Neuronal stem cell (in vitro differentiated cells): ENCODE measurements at regions not wholly inside any gene's neighbourhood (a gene's known extent, or its start where the extent isn't known, plus 50 kb on each side); places are given as distances from the start of the nearest gene placed in this dataset.

Experiments used
- DNase-seq: peaks from one replicate; pipeline ENCODE4 v3.0.0-alpha.2; 2013; ENCODE audit warnings: low spot score
- H2AFZ ChIP-seq: one replicate; pipeline ENCODE4 v1.6.1; 2013; ENCODE audit warnings: mild to moderate bottlenecking, low read length, inconsistent platforms
- H2AK5ac ChIP-seq: 2 replicates; pipeline ENCODE4 v1.6.1; 2013; ENCODE audit warnings: low read depth, mild to moderate bottlenecking, inconsistent platforms, low read length, moderate library complexity, mixed read lengths
- H2BK120ac ChIP-seq: 2 replicates; pipeline ENCODE4 v1.6.1; 2013; ENCODE audit warnings: low read depth, mild to moderate bottlenecking, inconsistent platforms, low read length, moderate library complexity, mixed read lengths
- H2BK12ac ChIP-seq: one replicate; pipeline ENCODE4 v1.6.1; 2013; ENCODE audit warnings: low read length, inconsistent platforms
- H2BK15ac ChIP-seq: 2 replicates; pipeline ENCODE4 v1.6.1; 2013; ENCODE audit warnings: mild to moderate bottlenecking, low read length, inconsistent platforms, mixed read lengths
- H2BK5ac ChIP-seq: one replicate; pipeline ENCODE4 v1.6.1; 2013; ENCODE audit warnings: inconsistent platforms, mild to moderate bottlenecking, low read length, moderate library complexity
- H3K14ac ChIP-seq: one replicate; pipeline ENCODE4 v1.6.1; 2013; ENCODE audit warnings: low read length, inconsistent platforms
- H3K18ac ChIP-seq: 2 replicates; pipeline ENCODE4 v1.6.1; 2013; ENCODE audit warnings: low read length, inconsistent platforms
- H3K23ac ChIP-seq: 2 replicates; pipeline ENCODE4 v1.6.1; 2013; ENCODE audit warnings: low read depth, mild to moderate bottlenecking, mixed read lengths, low read length, inconsistent platforms; ENCODE audit not compliant: poor library complexity
- H3K27ac ChIP-seq: replicated peaks from 3 replicates; pipeline ENCODE4 v1.5.1; 2013; ENCODE audit warnings: low read length, inconsistent platforms
- H3K27me3 ChIP-seq, 3 experiments: 2 replicates each; pipeline ENCODE4 v1.6.1; 2013; ENCODE audit warnings: low read length in 3 of 3, mild to moderate bottlenecking in 2 of 3, inconsistent platforms in 1 of 3, low read depth in 1 of 3, mixed read lengths in 1 of 3, moderate library complexity in 1 of 3; ENCODE audit not compliant: control insufficient read depth in 3 of 3, insufficient read depth in 3 of 3
- H3K36me3 ChIP-seq, 2 donors: replicated peaks in 1 of 2; 2 replicates each; pipeline ENCODE4 v1.6.1; 2013; ENCODE audit warnings: low read length in 2 of 2; ENCODE audit not compliant: control insufficient read depth in 2 of 2, insufficient read depth in 2 of 2
- H3K4ac ChIP-seq: 2 replicates; pipeline ENCODE4 v1.6.1; 2013; ENCODE audit warnings: inconsistent platforms, mild to moderate bottlenecking, low read length, moderate library complexity
- H3K4me1 ChIP-seq, 2 donors: 1 replicate in 1 of 2; 2 replicates in 1 of 2; pipeline ENCODE4 v1.6.1; 2013; ENCODE audit warnings: low read length in 2 of 2, low read depth in 1 of 2; ENCODE audit not compliant: control insufficient read depth in 2 of 2, insufficient read depth in 1 of 2
- H3K4me2 ChIP-seq: one replicate; pipeline ENCODE4 v1.6.1; 2013; ENCODE audit warnings: mild to moderate bottlenecking, low read length, inconsistent platforms; ENCODE audit not compliant: insufficient read depth, poor library complexity, severe bottlenecking
- H3K4me3 ChIP-seq, 2 donors: 2 replicates each; pipeline ENCODE4 v1.5.1; 2013; ENCODE audit warnings: low read length in 2 of 2, mild to moderate bottlenecking in 2 of 2, inconsistent platforms in 1 of 2, moderate library complexity in 1 of 2
- H3K79me1 ChIP-seq: one replicate; pipeline ENCODE4 v1.6.1; 2013; ENCODE audit warnings: low read depth, mild to moderate bottlenecking, inconsistent platforms, low read length, moderate library complexity
- H3K9ac ChIP-seq: one replicate; pipeline ENCODE4 v1.6.1; 2013; ENCODE audit warnings: mild to moderate bottlenecking, low read depth, low read length, inconsistent platforms; ENCODE audit not compliant: poor library complexity
- H3K9me3 ChIP-seq, 2 donors: replicated peaks in 1 of 2; 2 replicates each; pipeline versions ENCODE3 to v1.6.1; 2013; ENCODE audit warnings: low read length in 2 of 2, mild to moderate bottlenecking in 2 of 2, inconsistent platforms in 1 of 2, low read depth in 1 of 2, mixed read lengths in 1 of 2, moderate library complexity in 1 of 2; ENCODE audit not compliant: control insufficient read depth in 2 of 2, insufficient read depth in 1 of 2
- H4K8ac ChIP-seq: one replicate; pipeline ENCODE4 v1.6.1; 2013; ENCODE audit warnings: low read depth, mild to moderate bottlenecking, inconsistent platforms, low read length, moderate library complexity
- H4K91ac ChIP-seq: one replicate; pipeline ENCODE4 v1.6.1; 2013; ENCODE audit warnings: low read length, low read depth, mild to moderate bottlenecking, inconsistent platforms; ENCODE audit not compliant: poor library complexity
- WGBS, 2 donors: extraction: QIAGEN DNeasy Blood & Tissue Kit; methylation state at CpG; one replicate each; pipeline ENCODE4 v1.1.7; 2013; ENCODE audit warnings: missing lambda C conversion rate in 2 of 2, mixed read lengths in 1 of 2; ENCODE audit not compliant: insufficient read length in 2 of 2, insufficient replicate concordance in 1 of 2; ENCODE audit errors: extremely low coverage in 2 of 2; 5-methylcytosine and 5-hydroxymethylcytosine counted together

DNA sequence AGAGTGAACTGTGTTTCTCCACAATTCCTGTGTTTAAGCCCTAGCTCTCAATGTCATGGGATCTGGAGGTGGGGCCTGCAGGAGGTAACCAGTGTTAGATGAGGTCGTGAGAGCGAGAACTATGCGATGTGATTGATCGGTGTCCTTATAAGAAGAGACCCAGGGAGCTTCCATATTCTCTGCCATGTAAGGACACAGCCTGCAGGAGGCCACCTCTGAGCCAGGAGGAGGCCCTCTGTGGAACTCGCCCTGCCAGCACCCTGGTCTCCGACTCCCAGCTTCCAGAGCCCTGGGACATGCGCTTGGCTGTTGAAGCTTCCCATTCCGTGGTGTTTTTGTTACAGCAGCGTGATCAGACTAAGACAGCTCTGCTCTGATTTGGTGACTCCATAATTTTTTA lies 255.4 kb downstream of the IRX2 start:
- H2AK5ac ChIP-seq: no peak overlapping the region
- H3K27ac ChIP-seq: no peak overlapping the region
- H3K4me2 ChIP-seq: no peak overlapping the region
- no peak overlapping the region for H4K8ac ChIP-seq
- H2AFZ ChIP-seq: no peak overlapping the region
- H3K9me3 ChIP-seq: peaks cover 4 to 13% of the 10 kb centered on the region in 2 donors
- no peak overlapping the region for H3K9ac ChIP-seq
- no peak for DNase-seq
- no peak overlapping the region for H2BK15ac ChIP-seq
- H3K23ac ChIP-seq: no peak overlapping the region
- no peak overlapping the region for H2BK120ac ChIP-seq
- WGBS, 2 donors: no CpG with 5 or more reads among the region's 9 CpGs
- peaks cover 2 to 16% of the 10 kb centered on the region in 2 donors for H3K4me1 ChIP-seq
- H3K14ac ChIP-seq: no peak overlapping the region
- no peak overlapping the region for H2BK5ac ChIP-seq
- H3K79me1 ChIP-seq: no peaks in the 10 kb centered on the region
- no peak overlapping the region for H3K4me3 ChIP-seq
- no peak overlapping the region for H4K91ac ChIP-seq
- H2BK12ac ChIP-seq: no peak overlapping the region
- H3K18ac ChIP-seq: no peak overlapping the region
- no peaks in the 10 kb centered on the region for H3K36me3 ChIP-seq
- H3K27me3 ChIP-seq: no peaks in the 10 kb centered on the region
- no peak overlapping the region for H3K4ac ChIP-seq

DNA sequence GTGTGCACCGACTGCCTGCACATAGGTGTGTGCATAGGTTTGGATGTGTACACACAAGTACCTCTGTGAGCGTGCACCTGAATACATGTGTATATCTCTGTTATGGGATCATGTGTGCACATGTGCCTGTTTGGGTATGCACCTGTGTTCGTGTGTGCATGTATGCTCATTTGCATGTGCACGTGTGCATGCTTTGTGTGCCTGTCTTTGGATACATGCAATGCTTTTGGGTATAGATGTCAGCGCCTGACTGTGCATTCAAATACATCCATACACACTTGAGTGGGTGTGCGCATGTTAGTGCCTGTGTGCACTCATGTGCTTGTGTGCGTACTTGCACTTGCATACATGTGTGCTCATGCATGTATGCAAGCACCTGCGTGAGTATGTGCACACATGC lies 258.1 kb downstream of the IRX2 start:
- no peak overlapping the region for H3K14ac ChIP-seq
- H3K36me3 ChIP-seq: no peaks in the 10 kb centered on the region
- no peaks in the 10 kb centered on the region for H3K27me3 ChIP-seq
- no peak overlapping the region for H3K18ac ChIP-seq
- H2BK120ac ChIP-seq: no peak overlapping the region
- H3K23ac ChIP-seq: no peak overlapping the region
- H4K8ac ChIP-seq: no peak overlapping the region
- H2BK15ac ChIP-seq: no peak overlapping the region
- no peak overlapping the region for H3K27ac ChIP-seq
- DNase-seq: no peak
- H3K4me3 ChIP-seq: peak overlapping the region in 1 of 2 donors; percentile 4
- no peak overlapping the region for H2BK12ac ChIP-seq
- H3K9ac ChIP-seq: no peak overlapping the region
- H3K4ac ChIP-seq: no peak overlapping the region
- H2AK5ac ChIP-seq: no peak overlapping the region
- H4K91ac ChIP-seq: no peak overlapping the region
- peaks cover 2 to 13% of the 10 kb centered on the region in 2 donors for H3K4me1 ChIP-seq
- no peaks in the 10 kb centered on the region for H3K79me1 ChIP-seq
- H2AFZ ChIP-seq: no peak overlapping the region
- WGBS, 2 donors: no CpG with 5 or more reads among the region's 8 CpGs
- H3K9me3 ChIP-seq: no peaks in the 10 kb centered on the region
- H3K4me2 ChIP-seq: no peak overlapping the region
- no peak overlapping the region for H2BK5ac ChIP-seq

DNA sequence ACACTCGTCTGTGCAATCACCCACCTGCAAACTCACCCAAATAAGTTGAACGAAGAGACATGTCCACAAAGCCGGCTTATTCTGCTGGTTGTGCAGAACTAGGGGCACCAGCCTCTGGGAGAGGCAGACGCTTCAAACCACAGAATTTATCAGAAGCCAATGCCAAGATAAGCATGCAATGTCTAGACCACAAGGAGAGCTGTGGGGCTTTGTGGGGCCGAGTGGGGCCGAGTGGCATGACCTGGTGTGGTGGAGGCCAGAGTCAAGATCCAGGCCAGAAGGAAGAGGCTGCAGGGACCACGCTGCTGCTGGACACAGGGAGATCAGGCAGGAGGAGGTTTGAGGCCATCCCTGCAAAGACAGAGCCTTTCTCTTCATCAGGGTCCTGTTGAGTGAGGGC lies 259.0 kb downstream of the IRX2 start:
- Histone ChIP-seq H3K27ac (no peak overlapping the region), H2BK120ac (no peak overlapping the region), H4K91ac (no peak overlapping the region), H3K4me1 (peaks cover 2 to 4% of the 10 kb centered on the region in 2 donors), H3K79me1 (no peaks in the 10 kb centered on the region), H2BK5ac (no peak overlapping the region), H2AFZ (no peak overlapping the region), H3K4ac (no peak overlapping the region), H3K36me3 (no peaks in the 10 kb centered on the region), H3K9me3 (no peaks in the 10 kb centered on the region), H3K4me3 (no peak overlapping the region), H3K4me2 (no peak overlapping the region), H4K8ac (no peak overlapping the region), H3K9ac (no peak overlapping the region), H3K14ac (no peak overlapping the region), H2AK5ac (no peak overlapping the region), H3K23ac (no peak overlapping the region), H3K18ac (peak overlapping the region; percentile 40), H2BK15ac (no peak overlapping the region), H3K27me3 (no peaks in the 10 kb centered on the region), H2BK12ac (no peak overlapping the region)
- no peak for DNase-seq
- no CpG with 5 or more reads among the region's 7 CpGs for WGBS, 2 donors

DNA sequence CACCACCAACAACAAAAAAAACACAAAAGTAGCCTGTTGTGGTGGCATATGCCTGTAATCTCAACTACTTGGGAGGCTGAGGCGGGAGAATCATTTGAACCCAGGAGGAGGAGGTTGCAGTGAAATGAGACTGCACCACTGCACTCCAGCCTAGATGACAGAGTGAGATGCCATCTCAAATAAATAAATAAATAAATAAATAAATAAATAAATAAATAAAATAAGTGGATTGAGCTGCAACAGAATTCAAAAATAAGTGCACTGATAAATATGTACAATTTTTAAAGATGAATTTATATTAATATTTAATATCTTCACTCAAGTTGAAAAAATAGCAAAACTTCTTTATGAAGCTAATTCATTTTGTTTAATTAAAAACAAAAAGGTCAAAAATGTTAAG lies 259.6 kb downstream of the IRX2 start:
- Histone ChIP-seq H2AK5ac (no peak overlapping the region), H3K14ac (no peak overlapping the region), H3K36me3 (no peaks in the 10 kb centered on the region), H4K8ac (no peak overlapping the region), H3K4me2 (no peak overlapping the region), H3K27me3 (no peaks in the 10 kb centered on the region), H3K23ac (no peak overlapping the region), H2BK120ac (no peak overlapping the region), H2AFZ (no peak overlapping the region), H3K4me3 (no peak overlapping the region), H3K18ac (no peak overlapping the region), H2BK15ac (no peak overlapping the region), H3K27ac (no peak overlapping the region), H4K91ac (no peak overlapping the region), H3K9me3 (peaks cover 0 to 4% of the 10 kb centered on the region in 2 donors), H2BK5ac (no peak overlapping the region), H2BK12ac (no peak overlapping the region), H3K79me1 (no peaks in the 10 kb centered on the region), H3K9ac (no peak overlapping the region), H3K4me1 (no peaks in the 10 kb centered on the region), H3K4ac (no peak overlapping the region)
- no peak for DNase-seq
- WGBS, 2 donors: no CpG with 5 or more reads among the region's 1 CpG
